DMS114 treated with DMSO at 0.1 percent for 48 hours (cell line): ENCODE measurements at regions not wholly inside any gene's neighbourhood (a gene's known extent, or its start where the extent isn't known, plus 50 kb on each side); places are given as distances from the start of the nearest gene placed in this dataset.
A peak's percentile ranks its signal among the peaks of the same experiment; 100 is the strongest.
"Not testable (repeated sequence)": the region's sequence is repeated elsewhere in the genome, so short reads cannot be mapped to it uniquely, and the experiment has no call there.

ENCODE experiments used
- DNase-seq: peaks from one replicate; lab custom pipeline; 2025; ENCODE audit not compliant: unreplicated experiment; lab: John Stamatoyannopoulos, UW

DNA sequence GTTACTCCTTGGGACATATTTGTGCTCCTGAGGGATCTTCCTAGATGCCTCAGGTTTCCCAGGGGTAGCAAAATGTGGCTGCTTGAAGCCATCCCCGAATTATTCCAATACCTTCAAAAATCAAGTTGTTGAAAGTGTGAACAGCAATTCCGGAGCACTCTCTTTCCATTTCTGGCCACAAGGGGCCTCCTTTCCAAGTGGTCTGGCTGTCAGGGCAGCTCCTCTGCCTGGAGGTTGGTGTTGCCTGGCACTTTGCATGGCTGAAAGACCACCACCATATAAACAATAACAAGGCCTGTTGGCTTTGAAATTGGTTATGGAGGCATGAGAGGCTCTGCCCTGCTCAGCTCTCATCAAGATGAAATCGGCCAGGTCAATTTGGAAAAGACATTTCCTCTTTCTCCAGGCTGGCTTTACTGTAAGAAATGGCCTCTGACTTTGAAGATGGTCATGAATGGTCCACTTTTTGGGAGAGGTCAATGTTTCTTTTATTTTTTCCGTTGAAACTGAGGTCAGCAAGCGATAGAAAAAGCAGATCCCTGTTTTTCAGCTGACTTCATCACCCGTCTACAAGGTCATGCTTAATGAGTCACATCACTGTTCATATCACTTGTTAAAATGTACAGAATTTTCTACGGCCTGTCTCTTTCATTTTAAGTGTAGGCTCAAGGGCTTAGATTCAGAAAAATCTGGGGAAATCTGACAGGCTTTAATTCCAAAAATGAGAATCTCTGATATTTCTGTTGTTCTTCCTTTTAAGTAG lies 481.1 kb upstream of the ZNF608 start:
- DNase-seq: peak; percentile 30

DNA sequence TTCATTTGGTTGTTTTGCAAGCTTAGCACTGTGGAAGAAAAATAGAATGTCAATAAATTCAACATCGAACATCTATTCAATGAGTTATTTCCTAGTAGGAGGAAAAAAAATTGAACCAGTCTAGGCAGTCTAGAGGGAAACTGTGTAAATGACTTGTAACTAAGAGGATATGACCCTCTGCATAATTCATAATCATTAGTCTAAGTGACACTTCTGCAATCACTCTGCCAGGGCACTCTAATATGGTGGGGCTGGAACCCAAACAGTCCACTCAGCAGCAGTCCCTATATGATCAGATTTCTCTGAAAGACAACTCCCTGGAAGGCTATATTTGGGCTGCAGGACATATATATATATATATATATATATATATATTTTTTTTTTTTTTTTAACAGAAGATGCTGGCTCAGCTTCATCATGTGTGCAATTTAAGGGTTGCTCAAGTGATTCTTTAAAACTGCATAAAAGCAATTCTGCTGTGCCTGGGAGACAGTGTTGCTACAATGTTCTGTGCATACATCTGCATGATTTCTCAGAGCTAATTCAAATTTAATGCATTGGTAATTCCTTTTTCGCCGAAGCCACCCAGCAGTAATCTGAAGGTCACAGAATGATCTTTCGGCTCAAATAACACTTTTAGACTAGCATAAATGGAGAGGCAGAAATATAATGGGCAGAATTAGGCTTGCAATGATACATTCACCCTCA lies 482.1 kb upstream of the ZNF608 start:
- no peak for DNase-seq

DNA sequence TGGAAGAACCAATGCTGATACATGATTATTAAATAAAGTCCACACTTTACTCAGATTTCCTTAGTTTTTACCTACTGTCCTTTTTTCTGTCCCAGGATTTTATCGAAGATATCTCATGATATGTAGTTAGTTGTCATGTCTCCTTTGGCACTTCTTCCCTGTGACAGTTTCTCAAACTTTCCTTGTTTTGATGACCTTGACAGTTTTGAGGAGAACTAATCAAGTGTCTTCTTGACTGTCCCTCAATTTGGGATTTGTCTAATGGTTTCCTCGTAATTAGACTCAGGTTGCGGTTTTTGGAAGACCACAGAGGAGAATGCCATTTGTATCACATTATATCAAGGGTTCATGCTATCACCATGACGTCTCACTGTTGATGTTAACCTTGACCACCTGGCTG lies 483.1 kb upstream of the ZNF608 start:
- no peak for DNase-seq

DNA sequence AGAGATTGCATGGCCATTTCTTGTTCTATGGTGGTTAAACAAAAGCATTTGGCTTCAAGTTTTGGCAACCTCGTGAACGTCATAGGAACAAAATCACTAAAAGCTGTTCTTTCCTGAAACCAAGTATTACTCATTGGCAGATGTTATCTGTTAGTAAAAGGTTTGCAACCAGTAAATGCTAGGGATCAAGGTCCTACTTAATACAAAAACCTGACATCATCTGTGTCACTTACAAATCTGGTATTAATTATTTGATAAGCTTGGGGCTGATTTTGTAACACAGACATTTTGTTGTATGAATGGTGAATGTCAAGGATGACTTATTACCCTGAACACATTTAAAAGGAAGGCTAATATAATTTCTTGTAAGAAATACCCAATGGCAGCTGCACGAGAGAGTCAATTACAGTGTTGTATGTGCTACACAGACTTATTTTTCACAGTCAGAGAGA lies 486.4 kb upstream of the ZNF608 start:
- DNase-seq: no peak

DNA sequence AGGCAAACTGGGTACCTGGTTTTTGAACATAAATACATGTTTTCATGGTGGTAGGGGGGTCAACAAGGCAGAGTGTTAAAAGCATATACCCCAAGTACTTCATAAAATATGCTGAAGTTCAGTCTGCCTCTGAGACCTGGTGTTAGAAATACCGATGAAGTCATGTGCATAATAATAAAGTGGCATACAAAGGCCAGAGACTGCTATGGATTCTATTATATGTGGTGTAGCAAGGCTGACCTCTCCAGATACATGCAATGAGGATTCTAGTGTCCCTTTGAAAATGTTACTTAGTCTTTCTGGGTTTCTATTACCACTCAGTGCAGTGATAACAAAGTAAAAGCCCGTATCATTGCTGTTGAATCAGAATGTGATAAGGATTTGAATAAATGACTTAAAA lies 487.5 kb upstream of the ZNF608 start:
- DNase-seq: no peak

DNA sequence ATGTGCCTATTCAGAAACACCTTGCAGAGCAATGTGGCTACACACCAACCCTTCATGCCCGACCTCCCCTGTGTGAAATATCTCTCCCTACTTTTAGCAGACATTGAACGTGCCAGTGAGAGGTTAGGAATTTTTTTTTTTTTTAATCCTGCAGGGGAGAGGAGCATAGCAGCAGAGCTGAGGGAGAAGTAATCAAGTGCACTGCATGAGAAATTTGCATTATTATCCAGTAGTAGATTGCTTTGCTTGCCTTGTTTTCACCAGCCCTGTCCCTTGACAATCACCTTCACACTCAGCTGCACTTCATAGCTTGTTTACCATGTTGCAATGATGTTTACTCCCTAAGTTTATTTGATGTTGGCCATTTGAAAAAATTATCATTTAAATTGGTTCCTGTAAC lies 489.6 kb upstream of the ZNF608 start:
- DNase-seq: no peak

DNA sequence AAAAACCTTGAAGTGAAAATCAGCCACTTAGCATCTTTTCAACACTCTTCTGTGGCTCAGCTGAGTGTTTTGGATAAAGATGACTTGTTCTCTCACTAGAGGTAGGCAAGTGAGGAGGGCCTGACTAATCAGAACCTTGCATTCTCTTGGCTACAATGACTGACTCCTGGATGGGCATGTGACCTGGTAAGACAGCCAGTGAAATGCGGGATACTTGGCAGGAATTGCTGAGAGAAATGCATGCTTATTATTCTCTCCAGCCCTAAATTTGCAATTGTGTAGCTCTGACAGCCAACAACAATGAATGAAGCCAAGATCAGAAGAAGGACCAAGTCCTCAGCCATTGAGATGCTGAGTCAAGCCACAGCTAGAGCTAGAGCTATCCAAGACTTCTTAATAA lies 490.5 kb upstream of the ZNF608 start:
- no peak for DNase-seq

DNA sequence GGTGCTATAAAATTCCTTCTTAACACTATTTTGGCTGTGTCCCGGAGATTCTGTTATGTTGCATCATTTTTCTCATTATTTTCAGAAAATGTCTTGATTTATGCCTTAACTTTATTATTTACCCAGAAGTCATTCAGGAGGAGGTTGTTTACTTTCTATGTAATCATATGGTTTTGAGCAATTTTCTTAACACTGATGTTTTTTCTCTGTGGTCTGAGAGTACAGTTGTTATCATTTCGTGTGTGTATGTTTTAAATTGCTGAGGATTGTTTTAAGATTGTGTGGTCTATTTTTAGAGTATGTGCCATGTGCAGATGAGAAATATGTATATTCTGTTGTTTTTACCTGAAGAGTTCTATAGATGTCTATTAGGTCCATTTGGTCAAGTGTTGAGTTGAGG lies 498.1 kb upstream of the ZNF608 start:
- DNase-seq: no peak

DNA sequence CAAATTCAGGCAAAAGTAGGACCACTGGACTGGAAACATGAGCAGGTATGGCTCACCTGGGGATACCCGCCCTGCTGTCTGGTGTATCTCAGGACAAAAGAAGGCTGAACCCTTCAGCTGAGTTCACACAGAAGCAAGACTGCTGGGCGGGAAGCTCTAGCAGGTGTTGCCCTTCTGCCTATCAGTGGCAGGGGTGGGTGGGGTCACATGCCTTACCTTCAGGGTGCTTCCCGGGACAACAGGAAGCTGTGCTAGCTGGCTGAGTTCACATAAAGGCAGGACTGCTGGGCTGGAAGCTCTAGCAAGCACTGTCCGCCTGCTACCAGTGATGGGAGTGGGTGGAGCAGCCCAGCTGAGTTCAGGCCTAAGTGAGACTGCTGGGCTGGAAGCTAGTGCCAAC lies 498.8 kb upstream of the ZNF608 start:
- no peak for DNase-seq

DNA sequence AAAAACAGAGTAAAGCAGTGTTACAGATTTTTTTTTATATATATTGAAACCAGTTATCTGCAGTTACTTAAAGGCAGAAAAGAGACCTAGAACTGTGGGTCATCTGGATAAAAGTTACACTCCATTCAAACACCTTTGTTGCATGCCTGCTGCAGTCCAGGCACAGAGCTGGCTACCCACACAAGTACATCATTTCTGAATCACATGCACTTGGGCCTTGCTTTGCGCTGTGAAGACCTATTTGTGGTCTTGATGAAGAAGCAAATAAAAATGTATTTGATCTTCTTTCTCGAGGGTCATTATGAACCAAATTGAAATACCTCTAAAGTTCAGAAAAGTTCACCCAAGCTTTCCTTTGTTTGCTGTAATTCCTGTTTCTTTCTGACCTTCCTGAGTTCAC lies 503.0 kb upstream of the ZNF608 start:
- no peak for DNase-seq

DNA sequence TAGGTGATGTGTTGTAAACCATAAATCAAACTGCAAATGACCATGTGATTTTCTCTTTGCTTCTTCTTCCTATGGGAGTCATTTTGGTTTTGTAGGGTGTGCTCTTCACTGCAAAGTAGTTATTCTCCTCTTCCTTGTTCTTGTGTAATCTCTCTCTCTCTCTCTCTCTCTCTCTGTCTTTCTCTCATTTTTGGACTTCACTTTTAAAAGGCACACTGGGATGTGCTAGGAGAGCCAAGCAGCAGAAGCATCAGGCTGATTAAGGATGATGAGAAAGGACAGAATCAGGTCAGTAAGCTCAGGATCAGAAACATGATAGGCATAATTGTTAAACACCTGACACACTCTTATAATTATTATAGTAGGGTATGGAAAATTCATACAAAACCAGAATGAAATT lies 505.3 kb upstream of the ZNF608 start:
- DNase-seq: no peak

DNA sequence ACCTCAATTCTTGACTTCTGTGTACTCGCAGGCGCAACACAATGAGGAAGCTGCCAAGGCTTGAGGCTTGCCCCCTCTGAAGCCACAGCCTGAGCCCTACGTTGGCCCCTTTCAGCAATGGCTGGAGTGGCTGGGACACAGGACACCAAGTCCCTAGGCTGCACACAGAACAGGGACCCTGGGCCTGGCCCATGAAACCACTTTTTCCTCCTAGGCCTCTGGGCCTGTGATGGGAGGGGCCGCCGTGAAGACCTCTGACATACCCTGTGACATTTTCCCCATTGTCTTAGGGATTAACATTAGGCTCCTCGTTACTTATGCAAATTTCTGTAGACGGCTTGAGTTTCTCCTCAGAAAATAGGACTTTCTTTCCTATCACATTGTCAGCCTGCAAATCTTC lies 507.2 kb upstream of the ZNF608 start:
- not testable (repeated sequence) for DNase-seq

DNA sequence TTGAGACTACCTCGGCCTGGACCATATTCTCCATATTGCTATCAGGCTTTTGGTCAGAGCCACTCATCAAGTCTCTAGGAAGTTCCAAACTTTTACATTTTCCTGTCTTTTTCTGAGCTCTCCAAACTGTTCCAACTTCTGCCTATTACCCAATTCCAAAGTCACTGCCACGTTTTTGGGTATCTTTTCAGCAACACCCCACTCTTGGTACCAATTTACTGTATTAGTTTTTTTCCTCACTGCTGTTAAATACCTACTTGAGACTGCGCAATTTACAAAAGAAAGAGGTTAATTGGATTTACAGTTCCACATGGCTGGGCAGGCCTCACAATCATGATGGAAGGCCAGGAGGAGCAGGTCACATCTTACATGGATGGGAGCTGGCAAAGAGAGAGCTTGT lies 507.8 kb upstream of the ZNF608 start:
- no peak for DNase-seq

DNA sequence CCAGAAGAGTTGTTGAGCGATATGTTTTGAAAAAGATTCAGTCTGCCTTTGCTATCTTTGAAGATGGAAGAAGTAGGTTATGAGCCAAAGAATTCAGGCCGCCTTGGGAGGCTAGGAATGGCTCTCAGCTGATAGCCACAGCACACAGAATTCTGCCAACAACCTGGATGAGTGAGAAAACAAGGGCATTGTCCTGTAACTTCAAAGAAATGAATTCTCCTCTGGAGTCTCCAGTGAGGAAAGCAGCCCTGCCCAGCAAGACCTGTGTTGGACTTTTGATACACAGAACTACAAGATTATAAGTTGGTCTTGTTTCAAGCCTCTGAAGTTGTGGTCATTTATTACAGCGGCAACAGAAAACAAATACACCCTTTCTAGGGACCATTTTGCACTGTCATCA lies 509.9 kb upstream of the ZNF608 start:
- no peak for DNase-seq

DNA sequence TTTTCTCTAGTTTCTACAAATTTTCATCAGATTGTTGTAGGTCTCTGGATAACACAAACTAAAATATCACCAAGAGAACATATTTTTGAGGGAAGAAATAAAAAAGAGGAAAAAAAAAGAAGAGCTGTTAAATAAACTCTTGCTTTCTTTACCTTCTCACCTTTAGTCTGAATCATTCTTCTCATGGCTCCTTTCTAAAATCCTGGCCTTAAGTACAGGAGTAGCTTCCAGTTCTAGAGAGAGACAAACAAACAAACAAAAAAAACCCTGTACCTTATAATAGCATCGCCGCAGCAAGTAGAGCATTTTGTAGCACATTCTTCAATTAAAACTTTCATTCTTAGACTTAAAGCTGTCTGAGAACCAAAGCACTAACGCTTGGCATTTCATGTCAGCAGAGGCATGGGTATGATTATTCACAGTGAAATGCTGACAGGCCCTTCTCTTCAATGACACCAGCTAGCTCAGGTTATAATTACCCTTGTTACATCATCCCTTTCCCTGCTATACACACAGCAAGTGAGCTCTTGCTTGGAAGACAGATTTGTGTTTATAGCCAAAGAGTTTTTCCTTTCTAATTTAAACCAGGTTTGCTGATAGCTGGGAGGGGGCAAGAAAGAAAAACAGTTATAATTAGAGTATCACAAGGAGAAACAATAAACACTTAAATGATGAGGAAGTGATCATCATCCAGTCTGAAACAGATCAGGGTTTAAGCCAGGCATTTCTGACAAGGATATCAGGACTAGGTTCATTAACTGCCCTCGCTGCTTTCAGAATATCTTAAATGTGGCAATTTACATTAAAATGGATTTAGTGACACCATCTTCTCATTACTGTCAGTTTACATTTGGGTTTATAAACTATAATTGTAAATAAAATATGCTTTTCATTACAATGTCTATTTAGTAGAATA lies 510.9 kb upstream of the ZNF608 start:
- no peak for DNase-seq

DNA sequence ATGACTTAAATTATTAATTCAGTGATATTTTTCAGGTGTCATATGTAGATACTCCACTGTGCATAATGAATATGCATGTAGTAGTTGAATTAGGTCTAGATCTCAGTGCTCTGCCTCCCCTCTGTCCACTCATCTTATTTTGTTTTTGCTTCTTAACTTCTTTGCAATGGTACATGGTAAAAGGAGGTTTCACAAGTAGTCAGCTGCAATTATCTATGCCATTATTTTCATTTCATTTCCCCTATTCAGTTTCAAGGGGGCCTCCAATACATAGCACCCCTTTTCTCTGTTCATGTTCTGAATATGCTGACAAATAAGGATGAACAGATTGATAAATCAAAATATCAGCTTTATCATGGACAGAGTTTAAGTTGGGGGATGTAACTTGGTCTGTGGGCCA lies 511.6 kb upstream of the ZNF608 start:
- no peak for DNase-seq

DNA sequence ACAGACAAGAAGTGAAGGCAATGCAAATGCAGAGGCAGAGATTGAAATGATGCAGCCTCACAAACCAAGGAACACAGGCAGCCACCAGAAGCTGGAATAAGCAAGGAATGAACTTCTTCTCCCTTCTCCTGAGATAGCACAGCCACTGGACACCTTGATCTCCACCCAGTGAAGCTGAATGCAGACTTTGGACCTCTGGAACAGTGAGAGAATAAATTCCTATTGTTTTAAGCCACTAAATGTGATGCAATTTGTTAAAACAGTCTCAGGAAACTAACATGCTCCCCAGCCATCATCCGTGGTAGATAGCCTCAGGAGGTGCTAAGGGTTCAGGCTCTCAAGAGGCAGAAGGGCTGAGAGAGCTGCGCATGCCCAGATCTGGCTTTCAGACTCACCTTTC lies 512.2 kb upstream of the ZNF608 start:
- DNase-seq: no peak

DNA sequence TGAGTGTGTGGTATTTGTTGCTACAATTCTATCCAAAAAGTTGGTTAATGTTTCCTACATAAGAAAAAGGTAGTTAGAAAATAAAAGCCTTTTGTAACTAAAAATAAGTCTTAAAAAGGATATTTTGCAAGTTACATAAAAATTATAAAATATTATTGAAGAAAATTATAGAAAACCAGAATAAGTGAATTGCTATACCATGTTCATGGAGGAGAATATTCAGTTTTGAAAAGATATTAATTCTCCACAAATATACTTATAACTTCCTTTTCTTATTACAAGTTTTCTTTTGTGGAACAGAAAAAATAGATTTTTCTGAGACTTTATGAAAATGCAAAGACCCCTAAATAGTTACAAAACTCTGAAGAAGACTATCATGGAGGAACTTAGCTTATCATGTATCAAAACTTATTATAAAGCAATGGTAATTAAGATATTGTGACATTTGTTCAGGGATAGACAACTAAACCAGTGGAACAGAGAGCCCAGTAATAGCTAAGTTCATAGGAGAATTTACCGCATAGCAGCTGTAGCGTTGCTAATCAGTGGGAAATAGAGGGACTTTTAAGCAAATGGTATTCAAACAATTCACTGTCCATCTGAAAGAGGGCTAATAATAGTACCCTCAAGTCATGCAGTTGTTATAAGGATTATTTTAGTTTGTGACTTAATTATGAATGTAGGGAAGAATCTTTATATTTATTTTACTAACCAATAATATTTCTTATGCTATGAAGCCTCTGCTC lies 515.2 kb upstream of the ZNF608 start:
- no peak for DNase-seq

DNA sequence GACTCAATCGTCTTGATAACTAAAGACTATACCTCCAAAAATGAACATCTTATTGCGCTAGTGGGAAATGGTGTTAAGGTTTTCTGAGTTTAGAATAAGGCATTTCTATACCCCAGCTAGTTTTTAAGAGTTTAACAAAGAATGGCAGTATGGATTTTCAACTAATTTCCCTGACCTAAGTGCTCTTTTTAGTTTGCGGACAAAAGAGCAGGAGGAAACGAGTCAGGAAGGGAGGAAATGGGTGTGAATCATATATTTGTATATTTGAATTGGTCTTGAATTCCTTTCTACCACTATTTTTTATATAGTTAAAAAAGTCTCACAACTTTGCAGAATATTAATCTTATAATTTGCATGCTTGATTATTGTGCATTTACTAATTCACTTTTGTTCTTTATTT lies 516.3 kb upstream of the ZNF608 start:
- no peak for DNase-seq

DNA sequence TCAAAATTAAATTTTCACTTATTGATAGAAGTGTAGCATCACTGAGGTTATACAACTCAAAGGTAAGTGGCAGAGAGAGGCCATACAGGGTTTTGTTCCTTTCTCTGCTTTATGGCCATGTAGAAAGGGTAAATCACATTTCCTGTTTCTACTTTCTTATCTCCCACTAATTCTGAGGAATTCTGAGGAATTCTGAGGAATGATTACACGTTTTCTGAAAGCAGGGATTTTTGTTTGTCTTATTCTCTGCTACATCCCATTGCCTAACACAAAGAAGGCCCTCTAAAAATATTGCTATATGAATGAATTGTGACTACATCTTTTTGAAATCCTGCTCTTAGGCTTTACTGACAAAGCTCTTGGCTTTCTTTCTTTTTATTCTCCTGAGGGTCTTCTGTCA lies 516.9 kb upstream of the ZNF608 start:
- DNase-seq: no peak

DNA sequence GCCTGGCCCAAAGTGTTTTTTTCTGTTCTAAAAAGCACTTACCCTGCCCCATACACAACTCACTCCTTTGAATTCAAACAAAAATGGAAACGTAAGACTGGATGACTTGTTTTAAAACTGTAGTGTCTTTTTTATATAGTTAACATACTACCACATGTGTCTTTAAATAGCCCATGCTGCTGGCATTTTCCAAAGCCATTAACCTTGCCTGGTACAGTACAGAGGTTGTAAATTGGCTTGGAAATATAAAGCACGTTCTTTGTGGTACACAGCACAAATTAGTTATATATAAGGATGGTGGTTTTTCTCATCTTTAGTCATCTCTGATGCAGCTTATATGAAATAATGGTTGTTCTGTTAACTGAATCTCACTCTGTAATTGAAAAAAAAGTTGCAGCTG lies 519.7 kb upstream of the ZNF608 start:
- DNase-seq: no peak
